Heart left ventricle (tissue), 16 donors: ENCODE measurements at regions not wholly inside any gene's neighbourhood (a gene's known extent, or its start where the extent isn't known, plus 50 kb on each side); places are given as distances from the start of the nearest gene placed in this dataset.

ENCODE experiments used
- ATAC-seq, 4 donors: fragments of 200-7000 bp; cut with Tn5 transposase; one replicate each; pipeline ENCODE4 v1.9.1; 2020 to 2022; ENCODE audit warnings: moderate library complexity in 4 of 4, mild to moderate bottlenecking in 3 of 4, moderate number of reproducible peaks in 1 of 4
- DNase-seq, 5 donors: peaks; one replicate each; pipeline ENCODE4 v3.0.0-alpha.2; 2020
- H3K27ac ChIP-seq, 12 donors: fragments of 200-600 bp; sonication (generic) in 4 of 12; one replicate each; pipeline versions ENCODE4 v1.5.0 to v1.8.0; 2016 to 2022; ENCODE audit warnings: mild to moderate bottlenecking in 2 of 12
- H3K27me3 ChIP-seq, 9 donors: fragments of 200-600 bp; sonication (generic) in 2 of 9; one replicate each; pipeline versions ENCODE4 v1.5.1 to v1.8.0; 2016 to 2022; ENCODE audit warnings: mild to moderate bottlenecking in 3 of 9
- H3K36me3 ChIP-seq, 9 donors: fragments of 200-600 bp; sonication (generic) in 2 of 9; one replicate each; pipeline versions ENCODE4 v1.5.0 to v1.8.0; 2018 to 2022; ENCODE audit warnings: mild to moderate bottlenecking in 2 of 9
- H3K4me1 ChIP-seq, 12 donors: fragments of 200-600 bp; sonication (generic) in 4 of 12; one replicate each; pipeline versions ENCODE4 v1.5.0 to v1.8.0; 2016 to 2022; ENCODE audit warnings: mild to moderate bottlenecking in 3 of 12
- H3K4me3 ChIP-seq, 12 donors: fragments of 200-600 bp; sonication (generic) in 4 of 12; one replicate each; pipeline versions ENCODE4 v1.5.0 to v1.8.0; 2017 to 2022; ENCODE audit warnings: mild to moderate bottlenecking in 9 of 12, moderate library complexity in 4 of 12
- H3K9me3 ChIP-seq, 12 donors: fragments of 200-600 bp; sonication (generic) in 4 of 12; one replicate each; pipeline versions ENCODE4 v1.5.0 to v1.8.0; 2016 to 2022; ENCODE audit warnings: mild to moderate bottlenecking in 1 of 12
- POLR2A ChIP-seq, 2 donors: fragments of 450-650 bp; IDR thresholded peaks; one replicate each; pipeline ENCODE4 v1.6.1; 2017; ENCODE audit warnings: antibody characterized with exemption in 2 of 2, mild to moderate bottlenecking in 2 of 2, moderate library complexity in 2 of 2
- WGBS, 4 donors: extraction: QIAGEN DNeasy Blood & Tissue Kit in 2 of 4; methylation state at CpG; one replicate each; pipeline versions ENCODE4 v1.1.5 to v1.1.7; 2013 to 2018; 5-methylcytosine and 5-hydroxymethylcytosine counted together
- intact Hi-C, 10 donors: fragments of 100-400 bp; cut with DNase I; formaldehyde crosslinking; loops; one replicate each; pipeline versions ENCODE4 v1.11.1 to v1.14.2; 2022
- TF ChIP-seq, protein P1 (sequence below), 12 donors: fragments of 200-600 bp; sonication (generic) in 4 of 12; IDR thresholded peaks; one replicate each; pipeline versions ENCODE4 v1.5.0 to v1.8.0; 2018 to 2022; ENCODE audit warnings: antibody characterized with exemption in 12 of 12, mild to moderate bottlenecking in 5 of 12
- donor health status: ischemic (EF 13 %, LVEDD 7.1; RV severe dilation, severe dysfunction).
- donor health status: healthy with polysubstance abuse.
- donor health status: DM: no; HTN: yes; CAD: no.
- donor health status: DM: no; HTN: no; CAD: no.
- donor health status: ischemic (EF 25% LVEDD 6.9; RV normal size, moderate dysfunction).
- donor health status: ischemic (EF 25% LVEDD 5.7; RV mildly dilated, moderate dysfunction).
- donor health status: healthy.
- donor health status: DM: yes; HTN: yes; CAD: no.
- donor health status: ischemic (EF 35%, LVEDD 5.7; RV mildly dilated, moderate dysfunction).
- donor health status: nonischemic (EF 11% LVEDD 7.7; RV severe dilation, severe dysfunction).
- donor health status: DM: yes; HTN: yes; CAD: no.
- donor health status: PGD.
- donor health status: ischemic (EF 29% LVEDD 5.4; RV normal size, mild dysfunction).
- donor health status: nonischemic (EF 23%, LVEDD 6.1; RV moderate dilation, normal function).

DNA sequence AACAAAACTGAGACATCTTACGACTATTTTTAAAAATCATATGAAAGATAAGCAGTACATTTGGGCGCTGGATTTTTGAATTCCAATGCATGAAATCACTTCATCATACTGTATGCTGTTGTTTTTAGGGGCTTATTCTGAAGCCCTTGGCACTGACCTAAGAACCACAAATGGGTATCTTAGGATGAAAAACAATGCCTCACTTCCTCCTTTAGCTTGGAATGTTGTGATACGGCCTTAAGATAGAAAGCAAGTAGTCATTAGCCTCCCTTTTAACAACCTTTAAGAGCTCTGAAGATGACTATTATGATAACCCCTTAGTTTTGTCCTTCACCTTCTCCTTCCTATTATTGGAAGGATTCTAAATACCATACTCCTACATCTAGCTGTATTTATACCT lies 289.8 kb downstream of the ARPP21 start:
- Histone ChIP-seq H3K27ac (no peak overlapping the region), H3K9me3 (no peaks in the 10 kb centered on the region), H3K4me3 (no peak overlapping the region), H3K27me3 (no peaks in the 10 kb centered on the region), H3K4me1 (peaks cover 0 to 10% (median 0%) of the 10 kb centered on the region in 12 donors), H3K36me3 (no peaks in the 10 kb centered on the region)
- ATAC-seq (no peak), DNase-seq (no peak)
- TF ChIP-seq POLR2A (IDR thresholded peaks at IDR 0.05): no peak
- TF ChIP-seq, protein P1, sequence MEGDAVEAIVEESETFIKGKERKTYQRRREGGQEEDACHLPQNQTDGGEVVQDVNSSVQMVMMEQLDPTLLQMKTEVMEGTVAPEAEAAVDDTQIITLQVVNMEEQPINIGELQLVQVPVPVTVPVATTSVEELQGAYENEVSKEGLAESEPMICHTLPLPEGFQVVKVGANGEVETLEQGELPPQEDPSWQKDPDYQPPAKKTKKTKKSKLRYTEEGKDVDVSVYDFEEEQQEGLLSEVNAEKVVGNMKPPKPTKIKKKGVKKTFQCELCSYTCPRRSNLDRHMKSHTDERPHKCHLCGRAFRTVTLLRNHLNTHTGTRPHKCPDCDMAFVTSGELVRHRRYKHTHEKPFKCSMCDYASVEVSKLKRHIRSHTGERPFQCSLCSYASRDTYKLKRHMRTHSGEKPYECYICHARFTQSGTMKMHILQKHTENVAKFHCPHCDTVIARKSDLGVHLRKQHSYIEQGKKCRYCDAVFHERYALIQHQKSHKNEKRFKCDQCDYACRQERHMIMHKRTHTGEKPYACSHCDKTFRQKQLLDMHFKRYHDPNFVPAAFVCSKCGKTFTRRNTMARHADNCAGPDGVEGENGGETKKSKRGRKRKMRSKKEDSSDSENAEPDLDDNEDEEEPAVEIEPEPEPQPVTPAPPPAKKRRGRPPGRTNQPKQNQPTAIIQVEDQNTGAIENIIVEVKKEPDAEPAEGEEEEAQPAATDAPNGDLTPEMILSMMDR (IDR thresholded peaks at IDR 0.05): no peak
- intact Hi-C loops: no loop called here
- WGBS, 4 donors: 69 to 83% (median 75%) methylated on average over 3 of the region's 3 CpGs

- H3K36me3 ChIP-seq: no peaks in the 10 kb centered on the region
- no peak overlapping the region for H3K27ac ChIP-seq
- ATAC-seq (no peak), DNase-seq (no peak)
- TF ChIP-seq, protein P1 (IDR thresholded peaks at IDR 0.05): no peak
- no peak for TF ChIP-seq POLR2A (IDR thresholded peaks at IDR 0.05)
- no peaks in the 10 kb centered on the region for H3K27me3 ChIP-seq
- no peaks in the 10 kb centered on the region for H3K9me3 ChIP-seq
- 49 to 60% (median 54%) methylated on average over 1 of the region's 1 CpG for WGBS, 4 donors
- intact Hi-C loops: no loop called here
- no peak overlapping the region for H3K4me3 ChIP-seq
- H3K4me1 ChIP-seq: peaks cover 0 to 10% (median 0%) of the 10 kb centered on the region in 12 donors
Observed at GRCh38 chr3:35931867-35932266, 292.5 kb downstream of the ARPP21 start.

GRCh38 chr3:35932995-35933394 lies 293.7 kb downstream of the ARPP21 start:
- intact Hi-C loops: no loop called here
- Histone ChIP-seq H3K4me1 (peaks cover 0 to 10% (median 0%) of the 10 kb centered on the region in 12 donors), H3K9me3 (no peaks in the 10 kb centered on the region), H3K27me3 (no peaks in the 10 kb centered on the region), H3K4me3 (no peak overlapping the region), H3K36me3 (no peaks in the 10 kb centered on the region), H3K27ac (no peak overlapping the region)
- TF ChIP-seq, protein P1 (IDR thresholded peaks at IDR 0.05): no peak
- TF ChIP-seq POLR2A (IDR thresholded peaks at IDR 0.05): no peak
- no peak for DNase-seq
- no peak for ATAC-seq
- WGBS, 4 donors: 17 to 29% (median 26%) methylated on average over 6 of the region's 6 CpGs

DNA sequence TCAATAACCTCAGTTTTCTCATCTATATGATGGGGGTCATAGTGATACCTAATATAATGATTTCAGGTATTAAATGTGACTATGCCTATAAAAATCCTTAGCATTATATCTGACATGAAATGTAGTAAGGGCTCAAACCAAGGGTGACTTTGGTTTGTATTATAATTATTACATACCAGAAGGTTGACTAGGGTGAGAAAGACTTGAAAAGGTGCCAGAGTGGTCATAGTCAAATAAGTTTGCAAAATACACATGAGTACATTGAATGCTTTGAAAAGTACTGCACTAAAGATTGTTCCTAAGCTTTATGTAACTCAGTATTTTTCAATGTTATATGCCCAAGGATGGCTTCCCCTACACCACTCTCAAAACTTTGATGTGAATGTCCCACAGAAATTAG lies 297.2 kb downstream of the ARPP21 start:
- Histone ChIP-seq H3K36me3 (no peaks in the 10 kb centered on the region), H3K27ac (no peak overlapping the region), H3K9me3 (no peaks in the 10 kb centered on the region), H3K4me1 (peaks cover 0 to 10% (median 0%) of the 10 kb centered on the region in 12 donors), H3K4me3 (no peak overlapping the region), H3K27me3 (no peaks in the 10 kb centered on the region)
- intact Hi-C loops: no loop called here
- TF ChIP-seq, protein P1 (IDR thresholded peaks at IDR 0.05): no peak
- ATAC-seq (no peak), DNase-seq (no peak)
